HEK293T (cell line): ENCODE measurements at regions not wholly inside any gene's neighbourhood (a gene's known extent, or its start where the extent isn't known, plus 50 kb on each side); places are given as distances from the start of the nearest gene placed in this dataset.

Experiments used
- FOXA1 ChIP-seq: fragments of 450-650 bp; IDR thresholded peaks from 2 replicates; pipeline ENCODE4 v1.6.1; 2016; ENCODE audit warnings: mild to moderate bottlenecking
- FOXM1 ChIP-seq: fragments of 450-650 bp; IDR thresholded peaks from 2 replicates; pipeline ENCODE4 v1.6.1; 2017; ENCODE audit warnings: mild to moderate bottlenecking, borderline replicate concordance
- HDGF ChIP-seq: fragments of 450-650 bp; IDR thresholded peaks from 2 replicates; pipeline ENCODE4 v1.6.1; 2017; ENCODE audit warnings: antibody characterized with exemption, borderline replicate concordance
- NFRKB ChIP-seq: fragments of 450-650 bp; IDR thresholded peaks from 2 replicates; pipeline ENCODE4 v1.6.1; 2016; ENCODE audit warnings: mild to moderate bottlenecking, moderate library complexity
- SUZ12 ChIP-seq: fragments of 450-650 bp; IDR thresholded peaks from 2 replicates; pipeline ENCODE4 v1.6.1; 2016; ENCODE audit warnings: mild to moderate bottlenecking
- TARDBP ChIP-seq: fragments of 450-650 bp; IDR thresholded peaks from 2 replicates; pipeline ENCODE4 v1.6.1; 2016
- TF ChIP-seq, protein P1 (sequence below): fragments of 450-650 bp; IDR thresholded peaks from 2 replicates; pipeline ENCODE4 v1.6.1; 2016

GRCh38 chr18:66826211-66826610 is 222.3 kb upstream of the CDH19 start:
- TF ChIP-seq HDGF (no peak), FOXM1 (no peak), SUZ12 (no peak), FOXA1 (no peak), TARDBP (no peak), NFRKB (no peak)
- TF ChIP-seq, protein P1, sequence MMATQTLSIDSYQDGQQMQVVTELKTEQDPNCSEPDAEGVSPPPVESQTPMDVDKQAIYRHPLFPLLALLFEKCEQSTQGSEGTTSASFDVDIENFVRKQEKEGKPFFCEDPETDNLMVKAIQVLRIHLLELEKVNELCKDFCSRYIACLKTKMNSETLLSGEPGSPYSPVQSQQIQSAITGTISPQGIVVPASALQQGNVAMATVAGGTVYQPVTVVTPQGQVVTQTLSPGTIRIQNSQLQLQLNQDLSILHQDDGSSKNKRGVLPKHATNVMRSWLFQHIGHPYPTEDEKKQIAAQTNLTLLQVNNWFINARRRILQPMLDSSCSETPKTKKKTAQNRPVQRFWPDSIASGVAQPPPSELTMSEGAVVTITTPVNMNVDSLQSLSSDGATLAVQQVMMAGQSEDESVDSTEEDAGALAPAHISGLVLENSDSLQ = no peak
